Panc1 (cell line): ENCODE measurements at regions not wholly inside any gene's neighbourhood (a gene's known extent, or its start where the extent isn't known, plus 50 kb on each side); places are given as distances from the start of the nearest gene placed in this dataset.

ENCODE experiments used
- ATAC-seq: fragments of 200-7000 bp; cut with Tn5 transposase; 2 replicates; pipeline ENCODE4 v1.9.1; 2020; ENCODE audit warnings: mild to moderate bottlenecking, moderate library complexity
- BruUV-seq: library from RNA; stranded (reverse); fragments of 400-500 nt; replicated peaks from 2 replicates; lab custom pipeline; 2021; lab: Mats Ljungman, UMichigan
- CTCF ChIA-PET: fragments of 300-600 bp; sonication (Branson Sonifier 250); formaldehyde crosslinking; loops from one replicate; lab custom pipeline; 2022; ENCODE audit warnings: antibody characterized with exemption; lab: Charles Lee
- POLR2A ChIA-PET: fragments of 300-600 bp; sonication (Branson Sonifier 250); formaldehyde crosslinking; loops from one replicate; lab custom pipeline; 2022; ENCODE audit warnings: antibody characterized with exemption; lab: Charles Lee
- DNase-seq: peaks from one replicate; pipeline ENCODE4 v3.0.0-alpha.2; 2010; ENCODE audit warnings: low read depth, low spot score
- H3K27ac ChIP-seq: 2 replicates; pipeline ENCODE4 v1.5.1; 2011; ENCODE audit warnings: mild to moderate bottlenecking, low read length, inconsistent platforms
- H3K27me3 ChIP-seq: fragments of 200-500 bp; sonication (Bioruptor generic); 2 replicates; pipeline ENCODE4 v1.6.0; 2014; ENCODE audit warnings: low read length, inconsistent platforms; ENCODE audit not compliant: control insufficient read depth, insufficient read depth
- H3K36me3 ChIP-seq: fragments of 200-500 bp; sonication (Bioruptor generic); 2 replicates; pipeline ENCODE4 v1.5.1; 2014; ENCODE audit warnings: inconsistent platforms, mild to moderate bottlenecking, low read length, moderate library complexity; ENCODE audit not compliant: control insufficient read depth, insufficient read depth
- H3K4me1 ChIP-seq: 2 replicates; pipeline ENCODE4 v1.5.1; 2011; ENCODE audit warnings: inconsistent platforms, mild to moderate bottlenecking, low read length, moderate library complexity; ENCODE audit not compliant: control insufficient read depth, insufficient read depth
- H3K4me3 ChIP-seq, 2 experiments: 2 replicates each; pipeline ENCODE4 v1.5.1; 2011 to 2012; ENCODE audit warnings: low read depth in 2 of 2, low read length in 2 of 2, mild to moderate bottlenecking in 2 of 2, inconsistent platforms in 1 of 2, moderate library complexity in 1 of 2
- H3K9me3 ChIP-seq: fragments of 200-500 bp; sonication (Bioruptor generic); 2 replicates; pipeline ENCODE4 v1.5.1; 2014; ENCODE audit warnings: low read depth, mild to moderate bottlenecking, inconsistent platforms, low read length, moderate library complexity; ENCODE audit not compliant: control insufficient read depth, insufficient read depth
- POLR2AphosphoS5 ChIP-seq: IDR thresholded peaks from 2 replicates; pipeline ENCODE4 v1.6.1; 2012; ENCODE audit warnings: mild to moderate bottlenecking, low read depth, low read length, moderate library complexity
- SIN3A ChIP-seq: IDR thresholded peaks from 2 replicates; pipeline ENCODE4 v1.6.1; 2012; ENCODE audit warnings: low read depth, mild to moderate bottlenecking, low read length, moderate library complexity, borderline replicate concordance; ENCODE audit not compliant: insufficient read depth
- TCF7L2 ChIP-seq: IDR thresholded peaks from 2 replicates; pipeline ENCODE4 v1.6.1; 2011; ENCODE audit warnings: mild to moderate bottlenecking, low read depth, low read length, inconsistent platforms
- in situ Hi-C: cut with HindIII; loops from 2 replicates; pipeline ENCODE4 v1.10.0; 2016; ENCODE audit warnings: low sequenced_read_pairs, low pct_unique_long_range_greater_than_20kb
- intact Hi-C: fragments of 100-400 bp; cut with micrococcal nuclease; formaldehyde crosslinking; loops from one replicate; pipeline ENCODE4 v1.10.0; 2022; ENCODE audit not compliant: unreplicated experiment
- TF ChIP-seq, protein P1 (sequence below), 2 experiments: IDR thresholded peaks; 2 replicates each; pipeline ENCODE4 v1.6.1; 2011 to 2012; ENCODE audit warnings: low read depth in 2 of 2, control low read depth in 1 of 2, low read length in 1 of 2, mild to moderate bottlenecking in 1 of 2, moderate library complexity in 1 of 2; ENCODE audit not compliant: insufficient read depth in 1 of 2
- TF ChIP-seq, protein P2 (sequence below): fragments of 450-650 bp; IDR thresholded peaks from 2 replicates; pipeline ENCODE4 v1.5.1; 2017; ENCODE audit warnings: mild to moderate bottlenecking

DNA sequence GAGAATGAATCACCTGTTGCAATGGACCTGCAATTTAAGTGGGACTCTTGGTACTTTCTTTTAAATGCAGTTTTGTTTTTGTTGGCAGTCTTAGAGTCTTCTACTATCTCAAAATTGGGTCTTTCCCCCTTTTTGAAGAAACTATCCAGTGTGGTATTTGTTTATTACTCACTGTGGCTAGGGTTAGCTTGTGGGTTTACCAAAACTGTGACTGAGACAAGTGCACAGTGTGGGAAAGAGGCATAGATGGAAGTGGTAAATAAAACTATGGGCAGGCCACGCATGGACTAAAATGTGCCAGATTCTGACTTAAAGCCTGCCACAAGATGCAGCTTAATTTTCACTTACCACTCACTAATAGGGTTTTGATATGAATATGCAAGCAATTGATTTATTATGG is 1441.7 kb downstream of the PLA2G4A start:
- ATAC-seq: no peak
- H3K9me3 ChIP-seq: peaks cover 3% of the 10 kb centered on the region; the same call in 1 of the 2 replicates
- in situ Hi-C loops: no loop called here
- POLR2A ChIA-PET: no interaction called here
- no peak for DNase-seq
- H3K4me1 ChIP-seq: no peaks in the 10 kb centered on the region
- CTCF ChIA-PET: no interaction called here
- H3K27ac ChIP-seq: no peak overlapping the region
- H3K4me3 ChIP-seq: no peak overlapping the region
- no peaks in the 10 kb centered on the region for H3K36me3 ChIP-seq
- no peaks in the 10 kb centered on the region for H3K27me3 ChIP-seq
- TF ChIP-seq, protein P1, sequence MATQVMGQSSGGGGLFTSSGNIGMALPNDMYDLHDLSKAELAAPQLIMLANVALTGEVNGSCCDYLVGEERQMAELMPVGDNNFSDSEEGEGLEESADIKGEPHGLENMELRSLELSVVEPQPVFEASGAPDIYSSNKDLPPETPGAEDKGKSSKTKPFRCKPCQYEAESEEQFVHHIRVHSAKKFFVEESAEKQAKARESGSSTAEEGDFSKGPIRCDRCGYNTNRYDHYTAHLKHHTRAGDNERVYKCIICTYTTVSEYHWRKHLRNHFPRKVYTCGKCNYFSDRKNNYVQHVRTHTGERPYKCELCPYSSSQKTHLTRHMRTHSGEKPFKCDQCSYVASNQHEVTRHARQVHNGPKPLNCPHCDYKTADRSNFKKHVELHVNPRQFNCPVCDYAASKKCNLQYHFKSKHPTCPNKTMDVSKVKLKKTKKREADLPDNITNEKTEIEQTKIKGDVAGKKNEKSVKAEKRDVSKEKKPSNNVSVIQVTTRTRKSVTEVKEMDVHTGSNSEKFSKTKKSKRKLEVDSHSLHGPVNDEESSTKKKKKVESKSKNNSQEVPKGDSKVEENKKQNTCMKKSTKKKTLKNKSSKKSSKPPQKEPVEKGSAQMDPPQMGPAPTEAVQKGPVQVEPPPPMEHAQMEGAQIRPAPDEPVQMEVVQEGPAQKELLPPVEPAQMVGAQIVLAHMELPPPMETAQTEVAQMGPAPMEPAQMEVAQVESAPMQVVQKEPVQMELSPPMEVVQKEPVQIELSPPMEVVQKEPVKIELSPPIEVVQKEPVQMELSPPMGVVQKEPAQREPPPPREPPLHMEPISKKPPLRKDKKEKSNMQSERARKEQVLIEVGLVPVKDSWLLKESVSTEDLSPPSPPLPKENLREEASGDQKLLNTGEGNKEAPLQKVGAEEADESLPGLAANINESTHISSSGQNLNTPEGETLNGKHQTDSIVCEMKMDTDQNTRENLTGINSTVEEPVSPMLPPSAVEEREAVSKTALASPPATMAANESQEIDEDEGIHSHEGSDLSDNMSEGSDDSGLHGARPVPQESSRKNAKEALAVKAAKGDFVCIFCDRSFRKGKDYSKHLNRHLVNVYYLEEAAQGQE (IDR thresholded peaks at IDR 0.05; ENCODE audit: insufficient read depth in 1 of 2, low read depth in 2 of 2, low read length in 1 of 2): no peak
- TF ChIP-seq, protein P2, sequence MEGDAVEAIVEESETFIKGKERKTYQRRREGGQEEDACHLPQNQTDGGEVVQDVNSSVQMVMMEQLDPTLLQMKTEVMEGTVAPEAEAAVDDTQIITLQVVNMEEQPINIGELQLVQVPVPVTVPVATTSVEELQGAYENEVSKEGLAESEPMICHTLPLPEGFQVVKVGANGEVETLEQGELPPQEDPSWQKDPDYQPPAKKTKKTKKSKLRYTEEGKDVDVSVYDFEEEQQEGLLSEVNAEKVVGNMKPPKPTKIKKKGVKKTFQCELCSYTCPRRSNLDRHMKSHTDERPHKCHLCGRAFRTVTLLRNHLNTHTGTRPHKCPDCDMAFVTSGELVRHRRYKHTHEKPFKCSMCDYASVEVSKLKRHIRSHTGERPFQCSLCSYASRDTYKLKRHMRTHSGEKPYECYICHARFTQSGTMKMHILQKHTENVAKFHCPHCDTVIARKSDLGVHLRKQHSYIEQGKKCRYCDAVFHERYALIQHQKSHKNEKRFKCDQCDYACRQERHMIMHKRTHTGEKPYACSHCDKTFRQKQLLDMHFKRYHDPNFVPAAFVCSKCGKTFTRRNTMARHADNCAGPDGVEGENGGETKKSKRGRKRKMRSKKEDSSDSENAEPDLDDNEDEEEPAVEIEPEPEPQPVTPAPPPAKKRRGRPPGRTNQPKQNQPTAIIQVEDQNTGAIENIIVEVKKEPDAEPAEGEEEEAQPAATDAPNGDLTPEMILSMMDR: no peak
- TF ChIP-seq SIN3A (no peak), POLR2AphosphoS5 (no peak), TCF7L2 (no peak)
- BruUV-seq: no TSS peak
- intact Hi-C loops: no loop called here

DNA sequence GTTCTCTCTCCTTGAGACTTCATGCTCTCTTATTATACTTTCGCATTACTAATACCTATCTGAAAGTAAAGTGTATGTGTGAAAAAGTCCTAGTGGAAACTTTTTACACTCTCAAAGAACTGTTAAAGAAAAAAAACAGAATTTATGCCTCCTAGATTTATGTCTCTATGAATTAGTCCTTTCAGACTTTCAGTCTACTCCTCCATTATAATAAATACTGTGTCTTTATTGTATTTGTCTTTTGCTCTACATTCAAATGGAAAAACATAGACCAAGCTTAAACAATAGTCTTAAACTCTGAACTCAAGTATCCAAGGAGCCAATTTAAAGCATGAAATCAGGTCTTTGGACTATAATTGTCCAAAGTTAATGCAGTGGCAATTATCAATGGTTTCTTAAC is 1449.0 kb downstream of the PLA2G4A start:
- Histone ChIP-seq H3K4me1 (no peaks in the 10 kb centered on the region), H3K27me3 (no peaks in the 10 kb centered on the region), H3K36me3 (no peaks in the 10 kb centered on the region), H3K9me3 (no peaks in the 10 kb centered on the region; the same call in 1 of the 2 replicates), H3K27ac (no peak overlapping the region), H3K4me3 (no peak overlapping the region)
- intact Hi-C loops (no loop called here), in situ Hi-C loops (no loop called here)
- DNase-seq: no peak
- CTCF ChIA-PET: no interaction called here
- ATAC-seq: no peak
- BruUV-seq: no TSS peak
- TF ChIP-seq SIN3A (no peak), POLR2AphosphoS5 (no peak), TCF7L2 (no peak)
- TF ChIP-seq, protein P2: no peak
- TF ChIP-seq, protein P1 (IDR thresholded peaks at IDR 0.05; ENCODE audit: insufficient read depth in 1 of 2, low read depth in 2 of 2, low read length in 1 of 2): no peak
- POLR2A ChIA-PET: no interaction called here
